HEK293 (cell line): ENCODE measurements at regions not wholly inside any gene's neighbourhood (a gene's known extent, or its start where the extent isn't known, plus 50 kb on each side); places are given as distances from the start of the nearest gene placed in this dataset.

Experiments used
- CTCF ChIA-PET: fragments of 350-600 bp; formaldehyde crosslinking; extraction: SDS; loops from one replicate; lab custom pipeline; 2021; ENCODE audit warnings: antibody characterized with exemption; lab: Yijun Ruan, JAX
- POLR2A ChIA-PET: fragments of 300-600 bp; formaldehyde crosslinking; extraction: SDS; loops from one replicate; lab custom pipeline; 2020; ENCODE audit warnings: antibody characterized with exemption, inconsistent platforms; lab: Yijun Ruan, JAX
- H3K27ac ChIP-seq: fragments of 200-500 bp; sonication (Bioruptor generic); 2 replicates; pipeline ENCODE4 v1.5.1; 2014; ENCODE audit warnings: low read depth, low read length, control low read depth, inconsistent platforms; ENCODE audit errors: extremely low read depth
- H3K36me3 ChIP-seq, 2 experiments: fragments of 200-500 bp in 1 of 2; sonication (Bioruptor generic) in 1 of 2; 1 replicate in 1 of 2; 2 replicates in 1 of 2; pipeline ENCODE4 v1.5.1; 2014 to 2017; ENCODE audit warnings: inconsistent platforms in 2 of 2, low read length in 2 of 2; ENCODE audit not compliant: control insufficient read depth in 2 of 2, insufficient read depth in 1 of 2
- H3K4me1 ChIP-seq: fragments of 200-500 bp; sonication (Bioruptor generic); 2 replicates; pipeline ENCODE4 v1.5.1; 2014; ENCODE audit warnings: mild to moderate bottlenecking, low read length, inconsistent platforms; ENCODE audit not compliant: control insufficient read depth, insufficient read depth
- H3K4me3 ChIP-seq: 2 replicates; pipeline ENCODE4 v1.5.1; 2011; ENCODE audit warnings: low read depth, mild to moderate bottlenecking, control low read depth, low read length, moderate library complexity
- H3K9me3 ChIP-seq: fragments of 200-500 bp; sonication (Bioruptor generic); 2 replicates; pipeline ENCODE4 v1.5.1; 2014; ENCODE audit warnings: low read depth, low read length, inconsistent platforms; ENCODE audit not compliant: control insufficient read depth, insufficient read depth
- BCL11A ChIP-seq: fragments of 450-650 bp; formaldehyde crosslinking; IDR thresholded peaks from 2 replicates; pipeline ENCODE4 v1.5.1; 2016; ENCODE audit warnings: low read depth, missing biosample characterization, missing genetic modification characterization
- BCL6B ChIP-seq: fragments of 450-650 bp; formaldehyde crosslinking; IDR thresholded peaks from 2 replicates; pipeline ENCODE4 v1.5.1; 2017; ENCODE audit warnings: missing biosample characterization, missing genetic modification characterization
- ELK4 ChIP-seq: IDR thresholded peaks from 2 replicates; pipeline ENCODE4 v1.6.1; 2011; ENCODE audit warnings: mild to moderate bottlenecking, low read depth, low read length, borderline replicate concordance
- FEZF1 ChIP-seq: fragments of 450-650 bp; formaldehyde crosslinking; IDR thresholded peaks from 2 replicates; pipeline ENCODE4 v1.5.1; 2016; ENCODE audit warnings: missing biosample characterization, missing genetic modification characterization
- IKZF3 ChIP-seq: fragments of 450-650 bp; IDR thresholded peaks from 2 replicates; pipeline ENCODE4 v1.5.0; 2018; ENCODE audit warnings: missing biosample characterization, mild to moderate bottlenecking, missing genetic modification characterization, moderate library complexity
- KLF8 ChIP-seq: fragments of 450-650 bp; formaldehyde crosslinking; IDR thresholded peaks from 2 replicates; pipeline ENCODE4 v1.5.1; 2016; ENCODE audit warnings: missing biosample characterization, missing genetic modification characterization
- KLF9 ChIP-seq: fragments of 450-650 bp; formaldehyde crosslinking; IDR thresholded peaks from 2 replicates; pipeline ENCODE4 v1.5.1; 2016; ENCODE audit warnings: missing biosample characterization, missing genetic modification characterization, low read depth
- ZBTB10 ChIP-seq: fragments of 450-650 bp; formaldehyde crosslinking; IDR thresholded peaks from 2 replicates; pipeline ENCODE4 v1.5.1; 2016; ENCODE audit warnings: missing biosample characterization, missing genetic modification characterization
- ZBTB20 ChIP-seq: fragments of 450-650 bp; formaldehyde crosslinking; IDR thresholded peaks from 2 replicates; pipeline ENCODE4 v1.5.1; 2016; ENCODE audit warnings: missing biosample characterization, missing genetic modification characterization
- ZBTB6 ChIP-seq: fragments of 450-650 bp; formaldehyde crosslinking; IDR thresholded peaks from 2 replicates; pipeline ENCODE4 v1.5.1; 2017; ENCODE audit warnings: missing biosample characterization, missing genetic modification characterization
- ZNF114 ChIP-seq: fragments of 450-650 bp; formaldehyde crosslinking; IDR thresholded peaks from 2 replicates; pipeline ENCODE4 v1.5.0; 2017; ENCODE audit warnings: missing biosample characterization, missing genetic modification characterization
- ZNF140 ChIP-seq: fragments of 450-650 bp; formaldehyde crosslinking; IDR thresholded peaks from 2 replicates; pipeline ENCODE4 v1.5.1; 2016; ENCODE audit warnings: missing biosample characterization, missing genetic modification characterization
- ZNF19 ChIP-seq: fragments of 450-650 bp; formaldehyde crosslinking; IDR thresholded peaks from 2 replicates; pipeline ENCODE4; 2016; ENCODE audit warnings: missing biosample characterization, missing genetic modification characterization, low read depth
- ZNF214 ChIP-seq: fragments of 450-650 bp; formaldehyde crosslinking; IDR thresholded peaks from 2 replicates; pipeline ENCODE4 v1.5.1; 2017; ENCODE audit warnings: missing biosample characterization, mild to moderate bottlenecking, missing genetic modification characterization, borderline replicate concordance
- ZNF24 ChIP-seq: fragments of 450-650 bp; formaldehyde crosslinking; IDR thresholded peaks from 2 replicates; pipeline ENCODE4 v1.5.1; 2016; ENCODE audit warnings: missing biosample characterization, missing genetic modification characterization
- ZNF292 ChIP-seq: fragments of 450-650 bp; formaldehyde crosslinking; IDR thresholded peaks from 2 replicates; pipeline ENCODE4 v1.5.1; 2016; ENCODE audit warnings: low read depth, missing biosample characterization, missing genetic modification characterization, borderline replicate concordance
- ZNF341 ChIP-seq: fragments of 450-650 bp; formaldehyde crosslinking; IDR thresholded peaks from 2 replicates; pipeline ENCODE4; 2016; ENCODE audit warnings: low read depth, missing biosample characterization, missing genetic modification characterization
- ZNF354C ChIP-seq: fragments of 450-650 bp; formaldehyde crosslinking; IDR thresholded peaks from 2 replicates; pipeline ENCODE4 v1.5.1; 2016; ENCODE audit warnings: missing biosample characterization, missing genetic modification characterization, low read depth, borderline replicate concordance
- ZNF391 ChIP-seq: fragments of 450-650 bp; formaldehyde crosslinking; IDR thresholded peaks from 2 replicates; pipeline ENCODE4 v1.5.1; 2016; ENCODE audit warnings: low read depth, missing biosample characterization, missing genetic modification characterization, borderline replicate concordance
- ZNF404 ChIP-seq: fragments of 450-650 bp; formaldehyde crosslinking; IDR thresholded peaks from 2 replicates; pipeline ENCODE4 v1.5.1; 2017; ENCODE audit warnings: missing biosample characterization, missing genetic modification characterization
- ZNF571 ChIP-seq: fragments of 450-650 bp; formaldehyde crosslinking; IDR thresholded peaks from 2 replicates; pipeline ENCODE4 v1.5.0; 2017; ENCODE audit warnings: missing biosample characterization, missing genetic modification characterization
- ZNF704 ChIP-seq: fragments of 450-650 bp; formaldehyde crosslinking; IDR thresholded peaks from 2 replicates; pipeline ENCODE4 v1.5.1; 2016; ENCODE audit warnings: missing biosample characterization, missing genetic modification characterization
- ZNF792 ChIP-seq: fragments of 450-650 bp; formaldehyde crosslinking; IDR thresholded peaks from 2 replicates; pipeline ENCODE4 v1.5.1; 2016; ENCODE audit warnings: missing biosample characterization, missing genetic modification characterization

GRCh38 chr18:27449104-27449503, 264.0 kb upstream of the CHST9 start:
- Histone ChIP-seq H3K27ac (no peak overlapping the region), H3K36me3 (no peaks in the 10 kb centered on the region), H3K4me1 (no peaks in the 10 kb centered on the region), H3K4me3 (no peak overlapping the region), H3K9me3 (no peaks in the 10 kb centered on the region)
- POLR2A ChIA-PET, result no interaction called here
- TF ChIP-seq ZNF354C (tag by site-specific recombination) (no peak), ZNF114 (tag by site-specific recombination) (no peak), ZNF140 (tag by site-specific recombination) (no peak), ZNF704 (tag by site-specific recombination) (no peak), ZNF214 (tag by site-specific recombination) (no peak), KLF9 (tag by site-specific recombination) (no peak), ZNF404 (no peak), ZNF792 (tag by site-specific recombination) (no peak), BCL11A (tag by site-specific recombination) (no peak), ZNF571 (tag by site-specific recombination) (no peak), ZNF19 (tag by site-specific recombination) (no peak)
- CTCF ChIA-PET, result interaction anchor here (0.6 kb wide), 2 partner anchors 70 to 646 kb away, joined by 3 read pairs; no protein-coding TSS in a partner anchor

GRCh38 chr18:27447930-27448329, 262.8 kb upstream of the CHST9 start:
- H3K9me3 ChIP-seq, result no peaks in the 10 kb centered on the region
- TF ChIP-seq IKZF3 (tag by site-specific recombination) (no peak), ZNF24 (tag by site-specific recombination) (no peak), ZNF292 (no peak), ZNF341 (tag by site-specific recombination) (no peak), KLF9 (tag by site-specific recombination) (no peak), KLF8 (tag by site-specific recombination) (no peak), BCL6B (tag by site-specific recombination) (no peak), FEZF1 (no peak), ZBTB20 (tag by site-specific recombination) (no peak)
- TF ChIP-seq, all 188 proteins: peak for 0
- ChIA-PET POLR2A (no interaction called here), CTCF (interaction anchor here (0.6 kb wide), 1 partner anchor 109 kb away, joined by 3 read pairs; no protein-coding TSS in a partner anchor)
- H3K4me1 ChIP-seq, result no peaks in the 10 kb centered on the region
- H3K4me3 ChIP-seq, result no peak overlapping the region
- no peaks in the 10 kb centered on the region for H3K36me3 ChIP-seq
- no peak overlapping the region for H3K27ac ChIP-seq

GRCh38 chr18:27447451-27447881, 262.4 kb upstream of the CHST9 start:
- POLR2A ChIA-PET, result no interaction called here
- no peak for TF ChIP-seq ZNF391
- no peak for TF ChIP-seq ZBTB6
- TF ChIP-seq ZBTB10, result no peak
- no peak for TF ChIP-seq ELK4

More at GRCh38 chr18:27447451-27447881, 262.4 kb upstream of the CHST9 start:
- Histone ChIP-seq H3K27ac (no peak overlapping the region), H3K36me3 (no peaks in the 10 kb centered on the region), H3K9me3 (no peaks in the 10 kb centered on the region), H3K4me1 (no peaks in the 10 kb centered on the region), H3K4me3 (no peak overlapping the region)
- CTCF ChIA-PET, result no interaction called here
